H9 (cell line): ENCODE measurements at regions not wholly inside any gene's neighbourhood (a gene's known extent, or its start where the extent isn't known, plus 50 kb on each side); places are given as distances from the start of the nearest gene placed in this dataset.
A peak's percentile ranks its signal among the peaks of the same experiment; 100 is the strongest.
"Not testable (repeated sequence)": the region's sequence is repeated elsewhere in the genome, so short reads cannot be mapped to it uniquely, and the experiment has no call there.

ENCODE experiments used
- DNase-seq: peaks from one replicate; pipeline ENCODE4 v3.0.0-alpha.2; 2017
- H2AFZ ChIP-seq: one replicate; pipeline ENCODE4 v1.6.1; 2013; ENCODE audit warnings: mild to moderate bottlenecking, low read length, control low read depth, moderate library complexity
- H2AK5ac ChIP-seq: 2 replicates; pipeline ENCODE4 v1.6.1; 2013; ENCODE audit warnings: low read length, control low read depth, mixed read lengths; ENCODE audit not compliant: insufficient read length
- H2BK120ac ChIP-seq: one replicate; pipeline ENCODE4 v1.6.1; 2013; ENCODE audit warnings: low read depth, mild to moderate bottlenecking, low read length, control low read depth, inconsistent platforms; ENCODE audit not compliant: poor library complexity, severe bottlenecking
- H2BK12ac ChIP-seq: 2 replicates; pipeline ENCODE4 v1.6.1; 2013; ENCODE audit warnings: low read length, control low read depth, mixed read lengths, low read depth; ENCODE audit not compliant: insufficient read length
- H2BK15ac ChIP-seq: 2 replicates; pipeline ENCODE4 v1.6.1; 2013; ENCODE audit warnings: low read depth, low read length, control low read depth
- H2BK20ac ChIP-seq: one replicate; pipeline ENCODE4 v1.6.1; 2013; ENCODE audit warnings: low read depth, mild to moderate bottlenecking, low read length, control low read depth, inconsistent platforms; ENCODE audit not compliant: poor library complexity, severe bottlenecking
- H2BK5ac ChIP-seq: 2 replicates; pipeline ENCODE4 v1.6.1; 2013; ENCODE audit warnings: low read length, control low read depth, mixed read lengths; ENCODE audit not compliant: insufficient read length
- H3K14ac ChIP-seq: 2 replicates; pipeline ENCODE4 v1.6.1; 2013; ENCODE audit warnings: low read length, control low read depth; ENCODE audit not compliant: insufficient read depth
- H3K18ac ChIP-seq: 2 replicates; pipeline ENCODE4 v1.6.1; 2013; ENCODE audit warnings: low read depth, mild to moderate bottlenecking, mixed read lengths, low read length, control low read depth; ENCODE audit not compliant: insufficient read length
- H3K23ac ChIP-seq: 2 replicates; pipeline ENCODE4 v1.6.1; 2013; ENCODE audit warnings: low read length, control low read depth, mixed read lengths, low read depth; ENCODE audit not compliant: insufficient read length
- H3K23me2 ChIP-seq: 2 replicates; pipeline ENCODE4 v1.6.1; 2013; ENCODE audit warnings: low read depth, mild to moderate bottlenecking, mixed read lengths, low read length, control low read depth; ENCODE audit not compliant: insufficient read length, poor library complexity, severe bottlenecking
- H3K27ac ChIP-seq: 2 replicates; pipeline ENCODE4 v1.5.1; 2013; ENCODE audit warnings: low read length, control low read depth, mixed read lengths, low read depth; ENCODE audit not compliant: insufficient read length
- H3K27me3 ChIP-seq: 2 replicates; pipeline ENCODE4 v1.6.1; 2013; ENCODE audit warnings: low read length, control low read depth, inconsistent platforms; ENCODE audit not compliant: insufficient read depth
- H3K4ac ChIP-seq: 2 replicates; pipeline ENCODE4 v1.6.1; 2013; ENCODE audit warnings: low read depth, mild to moderate bottlenecking, control low read depth, inconsistent platforms, low read length, moderate library complexity
- H3K4me1 ChIP-seq: 2 replicates; pipeline ENCODE4 v1.6.1; 2013; ENCODE audit warnings: low read length, control low read depth, inconsistent platforms; ENCODE audit not compliant: insufficient read depth
- H3K4me2 ChIP-seq: 2 replicates; pipeline ENCODE4 v1.6.1; 2013; ENCODE audit warnings: low read length, control low read depth, mixed read lengths; ENCODE audit not compliant: insufficient read length, insufficient read depth
- H3K56ac ChIP-seq: 2 replicates; pipeline ENCODE4 v1.6.1; 2013; ENCODE audit warnings: low read depth, mild to moderate bottlenecking, mixed read lengths, low read length, control low read depth; ENCODE audit not compliant: insufficient read length
- H3K79me1 ChIP-seq: 2 replicates; pipeline ENCODE4 v1.6.1; 2013; ENCODE audit warnings: low read depth, mild to moderate bottlenecking, moderate library complexity, low read length, control low read depth, inconsistent platforms; ENCODE audit not compliant: insufficient read depth, poor library complexity, severe bottlenecking
- H3K79me2 ChIP-seq: 2 replicates; pipeline ENCODE4 v1.6.1; 2013; ENCODE audit warnings: low read length, control low read depth, inconsistent platforms; ENCODE audit not compliant: insufficient read depth
- H3K9ac ChIP-seq: 2 replicates; pipeline ENCODE4 v1.6.1; 2013; ENCODE audit warnings: low read length, control low read depth, mixed read lengths; ENCODE audit not compliant: insufficient read length; ENCODE audit errors: extremely low read depth
- H3K9me3 ChIP-seq: one replicate; pipeline ENCODE4 v1.6.1; 2013; ENCODE audit warnings: low read depth, low read length, inconsistent platforms; ENCODE audit not compliant: control insufficient read depth
- H3T11ph ChIP-seq: one replicate; pipeline ENCODE4 v1.6.1; 2013; ENCODE audit warnings: mild to moderate bottlenecking, low read length, control low read depth, inconsistent platforms
- H4K20me1 ChIP-seq: one replicate; pipeline ENCODE4 v1.6.1; 2013; ENCODE audit not compliant: control insufficient read depth, insufficient read length, insufficient read depth
- H4K5ac ChIP-seq: 2 replicates; pipeline ENCODE4 v1.6.1; 2013; ENCODE audit warnings: low read depth, mild to moderate bottlenecking, mixed read lengths, low read length, control low read depth; ENCODE audit not compliant: insufficient read length
- H4K8ac ChIP-seq: replicated peaks from 2 replicates; pipeline ENCODE4 v1.6.1; 2013; ENCODE audit warnings: low read length, control low read depth, mixed read lengths, low read depth; ENCODE audit not compliant: insufficient read length
- H4K91ac ChIP-seq: 2 replicates; pipeline ENCODE4 v1.6.1; 2013; ENCODE audit warnings: low read depth, mild to moderate bottlenecking, moderate library complexity, mixed read lengths, low read length, control low read depth; ENCODE audit not compliant: insufficient read length
- H3K27ac Mint-ChIP-seq, 3 experiments: 2 replicates in 2 of 3; 3 replicates in 1 of 3; pipeline ENCODE4 v1.8.0; 2020 to 2021; ENCODE audit warnings: mixed read lengths in 3 of 3, mild to moderate bottlenecking in 1 of 3, moderate library complexity in 1 of 3
- H3K27me3 Mint-ChIP-seq: 2 replicates; pipeline ENCODE4 v1.8.0; 2021; ENCODE audit warnings: low read depth, mild to moderate bottlenecking, moderate library complexity, mixed read lengths
- H3K36me3 Mint-ChIP-seq, 3 experiments: 2 replicates in 2 of 3; 3 replicates in 1 of 3; pipeline ENCODE4 v1.8.0; 2020 to 2021; ENCODE audit warnings: low read depth in 3 of 3, mixed read lengths in 3 of 3; ENCODE audit not compliant: insufficient read depth in 1 of 3
- H3K4me1 Mint-ChIP-seq, 2 experiments: 2 replicates each; pipeline ENCODE4 v1.8.0; 2020; ENCODE audit warnings: mixed read lengths in 2 of 2
- H3K4me3 Mint-ChIP-seq, 2 experiments: 2 replicates in 1 of 2; 3 replicates in 1 of 2; pipeline ENCODE4 v1.8.0; 2020 to 2021; ENCODE audit warnings: mild to moderate bottlenecking in 2 of 2, mixed read lengths in 2 of 2, moderate library complexity in 1 of 2
- H3K9me3 Mint-ChIP-seq, 2 experiments: 2 replicates in 1 of 2; 3 replicates in 1 of 2; pipeline ENCODE4 v1.8.0; 2020; ENCODE audit warnings: mild to moderate bottlenecking in 2 of 2, mixed read lengths in 2 of 2, moderate library complexity in 1 of 2
- WGBS: extraction: QIAGEN DNeasy Blood & Tissue Kit; methylation state at CpG from one replicate; pipeline ENCODE4 v1.1.7; 2013; ENCODE audit warnings: missing lambda C conversion rate, low lambda C conversion rate, mixed read lengths; ENCODE audit not compliant: insufficient read length; ENCODE audit errors: extremely low coverage; 5-methylcytosine and 5-hydroxymethylcytosine counted together
- TF ChIP-seq, protein P1 (sequence below): fragments of 200-600 bp; sonication (generic); conservative IDR thresholded peaks from 3 replicates; pipeline ENCODE4 v1.8.0; 2021; ENCODE audit warnings: antibody characterized with exemption, mild to moderate bottlenecking

DNA sequence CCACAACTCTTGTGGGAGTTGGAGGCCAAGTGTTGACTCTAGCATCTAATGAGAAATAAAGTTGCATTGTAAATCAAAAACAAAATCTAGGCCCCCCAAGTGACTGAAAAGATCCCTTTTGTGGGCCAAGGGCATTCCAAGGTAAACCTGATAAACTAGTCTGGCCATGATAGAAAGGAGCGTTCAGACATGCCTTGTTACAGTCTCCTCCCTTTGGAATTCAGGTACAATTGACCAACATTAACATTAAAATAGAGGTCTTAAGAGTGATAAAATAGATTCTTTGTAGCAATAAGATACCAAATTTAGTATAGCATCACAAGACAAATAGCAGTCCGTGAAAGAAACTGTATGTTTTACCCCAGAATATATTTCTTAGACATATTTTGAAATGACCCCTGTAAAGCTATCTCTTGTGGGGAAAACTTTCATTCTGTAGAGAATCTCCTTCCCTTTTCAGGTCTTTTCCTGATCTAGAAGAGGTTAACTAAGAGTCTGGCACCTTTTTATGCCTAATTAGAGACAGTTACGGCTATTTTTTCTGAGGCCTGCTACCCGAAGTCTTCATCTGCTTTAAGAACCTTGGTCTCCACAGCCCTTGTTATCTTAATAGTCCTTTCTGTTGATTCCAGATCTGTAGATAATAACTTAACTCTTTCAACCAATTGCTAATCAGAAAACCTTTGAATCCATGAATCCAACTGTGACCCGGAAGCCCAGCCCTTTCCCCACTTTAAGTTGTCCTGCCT is 495.4 kb upstream of the MMS22L start:
- Histone ChIP-seq H3K18ac (no peak overlapping the region), H2BK20ac (no peak overlapping the region), H3K4ac (no peak overlapping the region; the same call in 1 of the 2 replicates), H3K4me1 (peaks cover 2% of the 10 kb centered on the region; the same call in 1 of the 2 replicates), H2AFZ (no peak overlapping the region), H3K27ac (peak overlapping the region; percentile 97), H3K56ac (no peak overlapping the region), H2AK5ac (no peak overlapping the region), H2BK12ac (peak overlapping the region; percentile 89), H2BK15ac (no peak overlapping the region), H2BK120ac (peak overlapping the region; percentile 75), H4K91ac (no peak overlapping the region), H3K79me2 (no peaks in the 10 kb centered on the region), H3K79me1 (no peaks in the 10 kb centered on the region), H4K5ac (no peak overlapping the region), H3K4me2 (no peak overlapping the region), H3K23ac (no peak overlapping the region), H3K9ac (peak overlapping the region; percentile 37), H3K14ac (no peak overlapping the region), H4K8ac (no peak overlapping the region), H3T11ph (no peak overlapping the region), H4K20me1 (no peaks in the 10 kb centered on the region), H3K23me2 (no peaks in the 10 kb centered on the region), H3K27me3 (no peaks in the 10 kb centered on the region), H2BK5ac (peak overlapping the region; percentile 20), H3K9me3 (no peaks in the 10 kb centered on the region)
- peak; percentile 31 for DNase-seq
- H3K36me3 Mint-ChIP-seq: peaks cover 28 to 54% (median 30%) of the 10 kb centered on the region in 3 experiments
- H3K27me3 Mint-ChIP-seq: no peaks in the 10 kb centered on the region
- WGBS: no CpG with 5 or more reads among the region's 5 CpGs
- peak overlapping the region in 1 of 2 experiments; percentile 96; a peak in 2 of 5 replicates for H3K4me3 Mint-ChIP-seq
- peak overlapping the region; percentile 96 to 99 (median 97) for H3K27ac Mint-ChIP-seq
- H3K4me1 Mint-ChIP-seq: peaks cover 55 to 59% of the 10 kb centered on the region in 2 experiments
- peaks cover 18 to 23% of the 10 kb centered on the region in 2 experiments for H3K9me3 Mint-ChIP-seq
- TF ChIP-seq, protein P1, sequence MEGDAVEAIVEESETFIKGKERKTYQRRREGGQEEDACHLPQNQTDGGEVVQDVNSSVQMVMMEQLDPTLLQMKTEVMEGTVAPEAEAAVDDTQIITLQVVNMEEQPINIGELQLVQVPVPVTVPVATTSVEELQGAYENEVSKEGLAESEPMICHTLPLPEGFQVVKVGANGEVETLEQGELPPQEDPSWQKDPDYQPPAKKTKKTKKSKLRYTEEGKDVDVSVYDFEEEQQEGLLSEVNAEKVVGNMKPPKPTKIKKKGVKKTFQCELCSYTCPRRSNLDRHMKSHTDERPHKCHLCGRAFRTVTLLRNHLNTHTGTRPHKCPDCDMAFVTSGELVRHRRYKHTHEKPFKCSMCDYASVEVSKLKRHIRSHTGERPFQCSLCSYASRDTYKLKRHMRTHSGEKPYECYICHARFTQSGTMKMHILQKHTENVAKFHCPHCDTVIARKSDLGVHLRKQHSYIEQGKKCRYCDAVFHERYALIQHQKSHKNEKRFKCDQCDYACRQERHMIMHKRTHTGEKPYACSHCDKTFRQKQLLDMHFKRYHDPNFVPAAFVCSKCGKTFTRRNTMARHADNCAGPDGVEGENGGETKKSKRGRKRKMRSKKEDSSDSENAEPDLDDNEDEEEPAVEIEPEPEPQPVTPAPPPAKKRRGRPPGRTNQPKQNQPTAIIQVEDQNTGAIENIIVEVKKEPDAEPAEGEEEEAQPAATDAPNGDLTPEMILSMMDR: no peak

DNA sequence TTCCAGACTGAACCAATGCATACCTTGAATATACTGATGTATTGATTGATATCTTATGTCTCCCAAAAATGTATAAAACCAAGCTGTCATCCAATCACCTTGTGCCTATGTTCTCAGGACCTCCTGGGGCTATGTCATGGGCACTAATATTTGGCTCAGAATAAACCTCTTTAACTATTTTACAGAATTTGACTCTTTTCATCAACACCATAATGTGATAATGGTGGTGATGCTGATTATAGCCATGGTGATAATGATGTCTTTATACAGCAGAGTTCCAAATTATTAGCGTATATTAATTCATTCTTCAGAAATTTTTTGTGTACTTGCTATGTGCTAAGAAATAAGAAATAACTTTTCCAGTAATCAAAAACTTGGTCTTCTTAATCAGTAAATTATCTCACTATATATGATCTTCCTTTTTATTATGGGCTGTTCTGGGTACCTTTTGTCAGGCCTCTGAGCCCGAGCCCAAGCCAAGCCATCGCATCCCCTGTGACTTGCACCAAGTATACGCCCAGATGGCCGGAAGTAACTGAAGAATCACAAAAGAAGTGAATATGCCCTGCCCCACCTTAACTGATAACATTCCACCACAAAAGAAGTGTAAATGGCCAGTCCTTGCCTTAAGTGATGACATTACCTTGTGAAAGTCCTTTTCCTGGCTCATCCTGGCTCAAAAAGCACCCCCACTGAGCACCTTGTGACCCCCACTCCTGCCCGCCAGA is 496.2 kb upstream of the MMS22L start:
- no CpG with 5 or more reads among the region's 6 CpGs for WGBS
- peak overlapping the region; percentile 96 to 99 (median 97) for H3K27ac Mint-ChIP-seq
- not testable (repeated sequence) for H3K4me1 ChIP-seq

More for the DNA sequence above, 496.2 kb upstream of the MMS22L start:
- H3K14ac ChIP-seq, H3K4me2 ChIP-seq, H4K91ac ChIP-seq, DNase-seq, H3K27me3 Mint-ChIP-seq, H4K5ac ChIP-seq, H3K79me1 ChIP-seq, H3K27me3 ChIP-seq, H3K23ac ChIP-seq, H2AFZ ChIP-seq, H3K4ac ChIP-seq, H4K8ac ChIP-seq, H2BK20ac ChIP-seq, H3K9me3 ChIP-seq, H4K20me1 ChIP-seq, H2BK15ac ChIP-seq, H3K79me2 ChIP-seq, H2AK5ac ChIP-seq, H3T11ph ChIP-seq, H3K18ac ChIP-seq, H3K56ac ChIP-seq, H3K23me2 ChIP-seq: not testable (repeated sequence)
- Histone ChIP-seq H3K9ac (peak overlapping the region; percentile 37), H2BK5ac (peak overlapping the region; percentile 20), H3K27ac (peak overlapping the region; percentile 97), H2BK12ac (peak overlapping the region; percentile 89), H2BK120ac (peak overlapping the region; percentile 75)
- H3K4me1 Mint-ChIP-seq: peaks cover 53 to 64% of the 10 kb centered on the region in 2 experiments
- peak overlapping the region in 1 of 2 experiments; percentile 96; a peak in 2 of 5 replicates for H3K4me3 Mint-ChIP-seq
- H3K9me3 Mint-ChIP-seq: peaks cover 18 to 23% of the 10 kb centered on the region in 2 experiments
- H3K36me3 Mint-ChIP-seq: peaks cover 28 to 55% (median 30%) of the 10 kb centered on the region in 3 experiments
